ENCODE measurements at regions not wholly inside any gene's neighbourhood (a gene's known extent, or its start where the extent isn't known, plus 50 kb on each side); places are given as distances from the start of the nearest gene placed in this dataset.

GRCh38 chr10:11388996-11389395 is 222.5 kb downstream of the USP6NL start:
- TF ChIP-seq CTCF (IDR thresholded peaks at IDR 0.05) (no peak), EZH2 (IDR thresholded peaks at IDR 0.05; ENCODE audit: borderline replicate concordance, insufficient read depth, low read depth, low read length, poor library complexity, severe bottlenecking) (no peak)
